ENCODE measurements at regions not wholly inside any gene's neighbourhood (a gene's known extent, or its start where the extent isn't known, plus 50 kb on each side); places are given as distances from the start of the nearest gene placed in this dataset.
"Not testable (repeated sequence)": the region's sequence is repeated elsewhere in the genome, so short reads cannot be mapped to it uniquely, and the experiment has no call there.

GRCh38 chr6:28687309-28687981 lies 161.8 kb downstream of the GPX5 start:
- not testable (repeated sequence) for TF ChIP-seq CTCF (IDR thresholded peaks at IDR 0.05 in 4 of 5, conservative IDR thresholded peaks at IDR 0.05 in 1 of 5); POLR2A (IDR thresholded peaks at IDR 0.05)
